ENCODE measurements at regions not wholly inside any gene's neighbourhood (a gene's known extent, or its start where the extent isn't known, plus 50 kb on each side); places are given as distances from the start of the nearest gene placed in this dataset.

- no peak for DNase-seq
Measured at GRCh38 chr16:49216593-49216992, 65.0 kb downstream of the CBLN1 start.

DNA sequence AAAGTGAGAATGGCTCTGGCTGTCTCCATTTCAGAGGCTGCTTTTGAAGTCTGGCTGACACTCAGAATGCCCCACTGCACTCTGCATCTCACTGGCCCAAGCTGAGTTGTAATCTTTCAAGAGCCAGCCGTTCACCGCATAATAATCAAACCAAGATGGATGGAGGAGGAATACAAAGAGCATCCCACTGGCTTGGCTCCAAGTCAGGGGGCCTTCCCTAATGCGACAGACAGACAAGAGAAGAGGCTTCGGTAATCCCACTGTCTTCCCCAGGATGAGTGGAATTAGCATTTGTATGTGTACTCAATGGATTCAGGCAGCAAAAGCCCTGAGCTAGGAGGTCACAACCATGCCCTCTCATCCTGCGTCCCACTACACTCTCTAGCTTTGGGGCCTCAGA, 68.0 kb downstream of the CBLN1 start:
- no peak for DNase-seq

GRCh38 chr16:49204191-49204590, 77.4 kb downstream of the CBLN1 start:
- no peak for DNase-seq

- DNase-seq: no peak
Measured at GRCh38 chr16:49203361-49203760, 78.3 kb downstream of the CBLN1 start.

DNA sequence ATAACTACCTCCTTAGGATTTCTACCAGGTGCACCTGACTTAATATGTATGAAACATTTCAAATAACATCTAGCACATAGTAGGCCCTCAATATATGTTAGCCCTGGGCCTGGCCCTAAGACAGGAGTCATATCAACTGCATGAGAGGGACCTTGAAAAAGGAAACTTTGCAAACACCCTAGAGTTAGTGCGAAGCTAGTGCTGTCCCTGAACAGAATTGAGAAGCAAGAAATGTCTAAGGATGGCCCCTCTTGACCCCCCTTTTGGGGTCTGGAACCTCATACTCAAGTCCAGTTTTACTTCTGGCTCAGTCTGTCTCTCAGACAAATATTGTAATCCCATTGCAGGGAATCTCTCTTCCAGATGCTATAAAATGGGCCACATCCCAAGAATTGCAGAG, 80.5 kb downstream of the CBLN1 start:
- no peak for DNase-seq

DNA sequence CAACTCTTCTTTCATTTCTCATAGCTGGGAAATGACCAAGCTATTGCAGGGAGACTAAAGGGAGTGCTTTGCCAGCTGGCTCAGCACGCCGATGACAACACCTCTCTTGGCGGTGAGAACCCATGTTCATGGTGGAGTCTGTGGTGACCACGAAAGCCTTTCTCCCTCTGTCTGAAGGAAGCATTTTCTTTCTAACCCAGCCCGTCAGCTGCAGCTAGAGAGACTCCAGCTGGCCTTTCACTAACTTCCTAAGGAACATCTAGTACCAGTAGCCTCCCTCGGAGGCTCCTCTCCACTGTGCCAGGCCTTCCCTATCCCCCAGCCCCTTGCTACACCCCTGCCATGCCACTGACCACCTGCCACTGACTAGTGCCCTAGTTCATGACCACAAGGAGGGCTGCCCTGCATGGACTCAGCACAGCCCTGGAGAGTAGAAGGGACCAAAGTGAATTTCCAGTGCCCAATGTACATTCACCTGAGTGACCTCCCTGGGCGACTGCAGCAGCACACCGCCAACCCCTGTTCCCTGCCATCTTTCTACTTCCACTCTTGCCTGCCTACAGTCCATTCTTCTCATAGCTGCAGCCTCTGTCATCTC, 81.3 kb downstream of the CBLN1 start:
- no peak for DNase-seq

DNA sequence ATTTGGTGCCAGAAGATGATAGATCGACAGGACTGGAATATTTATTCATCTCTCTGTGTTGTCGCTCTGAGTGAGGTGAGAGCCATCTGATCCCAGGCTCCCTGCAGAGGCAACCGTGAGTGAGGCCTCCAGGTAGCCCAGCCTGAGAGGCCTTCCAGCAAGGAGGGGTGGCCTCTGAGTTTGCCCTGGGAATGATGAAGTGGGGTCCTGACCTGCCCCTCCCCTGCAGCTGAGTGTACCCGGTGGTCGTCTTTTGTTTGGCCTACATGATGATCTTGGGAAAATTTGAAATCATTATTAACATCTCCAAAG, 86.4 kb downstream of the CBLN1 start:
- no peak for DNase-seq

GRCh38 chr16:49194537-49195236, 87.0 kb downstream of the CBLN1 start:
- DNase-seq: no peak

- no peak for DNase-seq
Measured at GRCh38 chr16:49193596-49193995, 88.0 kb downstream of the CBLN1 start.

- no peak for DNase-seq
Measured at GRCh38 chr16:49189286-49189685, 92.4 kb downstream of the CBLN1 start.

DNA sequence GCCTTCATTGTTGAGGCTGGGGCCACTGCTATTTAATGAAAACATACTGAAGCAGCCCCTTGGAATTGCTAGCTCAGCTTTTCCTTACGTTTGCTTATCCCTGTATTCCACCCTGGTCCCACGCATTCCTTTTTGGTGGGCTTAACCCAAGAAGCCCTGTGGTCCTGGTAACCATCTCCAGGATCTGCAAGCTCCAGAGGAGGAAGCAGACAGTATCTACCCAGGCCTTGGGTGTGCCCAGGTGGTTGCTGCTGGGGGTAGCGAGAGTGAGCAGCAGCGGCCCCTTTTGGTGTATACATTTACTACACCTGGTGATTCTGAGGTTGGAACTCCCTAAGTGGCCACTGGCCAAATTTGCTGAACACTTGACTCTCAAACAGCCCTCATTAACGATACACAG, 97.7 kb downstream of the CBLN1 start:
- peak; percentile 41 for DNase-seq

DNA sequence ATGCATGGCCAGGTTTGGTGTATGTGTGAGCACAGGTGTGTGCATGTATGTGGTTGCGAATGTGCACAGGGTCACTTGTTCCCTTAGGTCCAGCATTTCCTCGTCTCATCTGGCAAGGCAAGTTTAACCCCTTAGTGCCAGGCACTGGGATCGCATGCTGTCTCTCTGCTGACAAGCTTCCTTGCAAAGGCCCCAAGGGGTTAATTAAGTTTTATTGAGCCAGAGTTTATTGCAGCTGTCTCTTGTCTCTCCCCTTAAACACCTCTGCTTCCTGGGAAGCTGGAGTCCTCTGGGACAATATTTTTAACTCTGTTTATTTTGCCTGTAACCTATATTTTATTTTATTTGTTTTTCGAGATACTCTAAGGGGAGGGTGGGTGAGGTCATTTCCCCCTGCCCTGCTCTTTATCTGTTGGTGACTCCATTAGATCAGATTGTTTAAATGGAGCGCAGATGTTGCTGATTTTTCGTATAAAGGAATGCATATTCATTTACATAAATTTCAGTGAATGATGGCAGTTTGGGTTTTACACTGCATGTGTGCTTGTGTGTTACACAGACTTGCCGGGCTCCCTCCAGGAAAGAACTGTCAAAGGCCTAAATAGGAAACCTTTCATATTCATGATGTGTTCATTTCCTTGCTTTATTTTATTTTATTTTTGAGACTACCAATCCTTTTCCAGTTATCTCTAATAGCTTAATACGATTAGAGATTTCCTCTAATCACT, 99.7 kb downstream of the CBLN1 start:
- DNase-seq: no peak

DNA sequence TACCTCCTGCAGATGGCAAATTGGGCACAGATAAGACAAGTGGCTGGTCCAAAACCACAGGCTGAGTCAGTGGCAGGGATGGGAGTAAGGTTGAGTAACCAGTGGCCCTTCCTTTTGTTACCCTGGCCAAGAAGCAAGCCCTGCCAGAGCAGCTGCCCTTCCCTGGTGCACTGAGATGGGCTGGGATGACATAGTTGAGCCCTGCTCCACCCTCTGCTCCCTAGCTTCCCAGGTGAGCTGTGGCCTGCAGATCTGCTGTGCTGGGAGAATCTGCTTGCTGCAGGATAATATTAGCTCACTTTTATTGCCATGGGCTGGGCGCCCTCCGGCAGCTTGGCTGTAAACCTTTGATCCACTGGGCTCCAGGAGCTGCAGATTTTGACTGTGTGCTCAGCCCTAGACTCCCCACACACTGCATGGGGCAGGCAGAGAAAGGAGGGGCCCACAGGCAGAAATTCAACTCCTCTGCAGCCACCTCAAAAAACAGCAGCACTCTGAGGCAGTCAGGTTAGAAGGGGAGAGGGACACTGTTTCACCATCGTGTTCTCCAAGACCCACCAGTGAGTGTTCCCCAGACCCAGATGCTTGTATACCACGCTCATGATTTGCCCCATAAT, 101.8 kb downstream of the CBLN1 start:
- no peak for DNase-seq

- DNase-seq: no peak
Measured at GRCh38 chr16:49168126-49168525, 113.5 kb downstream of the CBLN1 start.

GRCh38 chr16:49165025-49165424, 116.6 kb downstream of the CBLN1 start:
- no peak for DNase-seq

- DNase-seq: no peak
Measured at GRCh38 chr16:49161191-49161590, 120.4 kb downstream of the CBLN1 start.

DNA sequence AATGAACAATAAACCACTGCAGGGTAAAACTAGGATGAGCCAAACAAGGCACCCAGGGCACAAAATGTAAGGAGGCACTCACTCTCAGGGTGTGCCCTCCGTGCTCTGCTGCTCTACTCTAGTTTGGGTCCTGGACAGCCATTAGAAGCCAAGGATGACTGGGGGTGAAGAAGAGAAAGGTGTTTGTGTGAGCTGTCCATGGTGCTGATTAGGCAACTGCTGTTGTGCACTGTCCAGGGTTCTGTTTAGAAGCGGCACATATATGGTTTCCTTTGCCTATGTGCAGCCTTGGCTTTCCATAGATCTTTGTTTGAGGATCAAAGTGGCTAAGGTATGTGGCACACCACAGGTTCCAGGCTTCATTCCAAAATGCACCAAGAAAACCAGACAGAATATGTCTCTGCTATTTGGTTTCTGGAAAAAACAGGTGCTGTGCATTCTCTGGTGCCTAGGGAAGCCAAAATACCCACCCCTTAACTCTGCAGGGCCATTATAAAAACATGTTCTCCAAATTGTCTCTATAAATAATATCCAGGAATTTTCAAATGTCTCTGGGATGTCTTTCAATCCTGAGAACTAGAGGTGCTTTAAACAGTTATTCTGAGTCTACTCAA, 123.5 kb downstream of the CBLN1 start:
- DNase-seq: no peak

DNA sequence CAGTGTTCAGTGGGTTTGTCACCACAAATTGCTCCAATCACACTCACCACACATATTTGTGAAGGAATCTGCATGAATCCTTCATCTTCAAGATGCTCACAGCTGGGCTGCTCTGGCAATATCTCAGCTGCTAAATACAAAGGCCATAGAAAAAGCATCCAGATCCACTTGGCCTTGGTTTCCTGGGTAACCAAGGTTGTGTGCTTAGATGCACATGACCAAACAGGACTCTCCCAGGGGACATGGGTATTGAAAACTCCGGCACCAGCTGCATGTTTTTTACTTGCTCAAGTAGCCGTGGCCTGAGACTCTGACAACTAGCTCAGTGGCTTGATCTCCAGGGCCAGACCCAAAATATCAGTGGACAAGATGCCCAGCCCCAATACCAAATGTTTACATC, 131.3 kb downstream of the CBLN1 start:
- DNase-seq: no peak

DNA sequence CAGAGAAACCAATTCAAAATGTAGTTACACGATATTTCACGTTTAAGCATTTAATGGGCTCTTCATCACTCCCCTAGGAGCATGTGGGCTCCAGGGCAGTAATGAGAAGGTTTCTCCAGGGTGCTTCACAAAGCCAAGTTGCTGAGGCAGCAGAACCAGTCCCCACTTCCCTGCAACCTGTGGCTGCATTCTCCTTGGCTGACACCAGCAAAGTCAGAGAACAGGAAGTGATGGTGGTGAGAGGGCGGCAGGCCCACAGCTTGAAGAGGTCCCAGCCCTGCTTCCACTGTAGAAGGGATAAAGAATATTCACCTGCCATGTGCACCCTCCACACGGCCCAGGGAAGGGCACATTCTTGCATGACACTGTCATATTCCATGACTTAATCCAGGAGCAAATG, 133.2 kb downstream of the CBLN1 start:
- DNase-seq: no peak

DNA sequence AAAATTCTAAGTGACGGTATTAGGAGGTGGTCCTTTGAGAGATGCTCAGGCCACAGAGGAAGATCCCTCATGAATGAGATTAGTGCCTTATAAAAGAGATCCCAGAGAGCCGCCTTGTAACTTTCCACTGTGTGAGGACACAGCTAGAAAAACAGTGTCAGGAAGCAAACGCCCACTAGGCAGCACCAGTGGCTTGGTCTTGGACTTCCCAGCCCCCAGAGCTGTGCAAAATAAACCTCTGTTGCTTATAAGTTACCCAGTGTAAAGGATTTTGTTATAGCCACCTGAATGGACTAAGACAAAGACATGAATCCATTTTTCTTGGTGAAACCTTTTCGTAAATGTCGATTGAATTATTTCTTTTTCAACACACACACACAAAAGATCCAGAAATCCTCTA, 141.0 kb downstream of the CBLN1 start:
- no peak for DNase-seq

- DNase-seq: no peak
Measured at GRCh38 chr16:49130397-49130796, 151.2 kb downstream of the CBLN1 start.

DNA sequence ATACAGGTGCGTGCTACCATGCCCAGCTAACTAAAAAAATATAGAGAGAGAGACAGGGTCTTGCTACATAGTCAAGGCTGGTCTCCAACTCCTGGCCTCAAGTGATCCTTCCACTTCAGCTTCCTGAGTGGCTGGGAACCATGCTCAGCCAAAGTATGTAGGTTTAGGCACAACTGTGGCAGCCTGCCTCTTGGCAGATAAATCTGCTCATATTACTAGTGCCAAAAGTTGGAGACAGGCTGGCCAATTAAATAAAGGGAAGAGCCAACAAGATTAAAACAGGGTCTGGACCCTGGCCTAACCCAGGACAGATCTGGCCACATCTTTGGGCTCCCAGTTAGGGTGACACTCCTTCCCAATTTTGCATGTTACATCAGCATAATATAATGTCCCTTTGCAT, 151.7 kb downstream of the CBLN1 start:
- DNase-seq: no peak

- DNase-seq: no peak
Measured at GRCh38 chr16:49128740-49129139, 152.9 kb downstream of the CBLN1 start.

DNA sequence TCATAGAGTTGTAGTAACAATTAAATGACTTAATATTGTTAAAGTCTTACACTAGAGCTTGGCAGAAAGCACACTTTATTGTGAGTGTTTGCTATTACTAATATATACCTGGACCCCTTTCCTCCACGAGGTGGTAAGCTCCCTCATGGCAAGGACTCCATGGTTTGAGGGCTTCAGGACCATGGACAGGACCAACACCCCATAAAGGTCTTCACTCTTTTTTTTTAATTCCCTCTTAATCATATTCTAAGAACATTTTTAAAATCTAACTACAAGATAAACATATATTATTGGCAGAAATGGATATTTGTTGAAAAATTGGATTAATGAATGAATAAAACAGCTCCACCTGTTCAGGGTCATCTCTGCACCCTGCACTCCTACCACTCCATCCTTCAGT, 154.5 kb downstream of the CBLN1 start:
- DNase-seq: no peak

All from NCI-H774 (cell line).